Mucosa of descending colon (tissue), 3 donors: ENCODE measurements at regions not wholly inside any gene's neighbourhood (a gene's known extent, or its start where the extent isn't known, plus 50 kb on each side); places are given as distances from the start of the nearest gene placed in this dataset.

Experiments
- ATAC-seq: fragments of 200-7000 bp; cut with Tn5 transposase; one replicate; pipeline ENCODE4 v1.9.1; 2020; ENCODE audit warnings: mild to moderate bottlenecking, moderate library complexity
- DNase-seq, 3 donors: peaks; one replicate each; pipeline ENCODE4 v3.0.0-alpha.2; 2020
- H3K36me3 ChIP-seq: fragments of 200-600 bp; one replicate; pipeline ENCODE4 v1.8.0; 2021; ENCODE audit warnings: low read depth, mild to moderate bottlenecking
- H3K4me1 ChIP-seq: fragments of 200-600 bp; one replicate; pipeline ENCODE4 v1.8.0; 2021; ENCODE audit warnings: low read depth, mild to moderate bottlenecking
- H3K4me3 ChIP-seq: fragments of 200-600 bp; one replicate; pipeline ENCODE4 v1.8.0; 2021; ENCODE audit warnings: mild to moderate bottlenecking
- H3K9me3 ChIP-seq: fragments of 200-600 bp; one replicate; pipeline ENCODE4 v1.8.0; 2021; ENCODE audit warnings: mild to moderate bottlenecking
- CTCF ChIP-seq: fragments of 200-600 bp; IDR thresholded peaks from one replicate; pipeline ENCODE4 v1.8.0; 2022; ENCODE audit warnings: antibody characterized with exemption, mild to moderate bottlenecking
- intact Hi-C, 2 donors: fragments of 100-400 bp; cut with DNase I in 1 of 2; cut with micrococcal nuclease in 1 of 2; formaldehyde crosslinking; loops; one replicate each; pipeline versions ENCODE4 v1.11.0 to v1.11.1; 2022; cut with DNase I, micrococcal nuclease
- donor health status: DM: no; HTN: no; CAD: no; lungs with moderate emphysema.
- donor health status: DM: no; HTN: no; CAD: no.
- donor health status: DM: no; HTN: yes; CAD: no.

DNA sequence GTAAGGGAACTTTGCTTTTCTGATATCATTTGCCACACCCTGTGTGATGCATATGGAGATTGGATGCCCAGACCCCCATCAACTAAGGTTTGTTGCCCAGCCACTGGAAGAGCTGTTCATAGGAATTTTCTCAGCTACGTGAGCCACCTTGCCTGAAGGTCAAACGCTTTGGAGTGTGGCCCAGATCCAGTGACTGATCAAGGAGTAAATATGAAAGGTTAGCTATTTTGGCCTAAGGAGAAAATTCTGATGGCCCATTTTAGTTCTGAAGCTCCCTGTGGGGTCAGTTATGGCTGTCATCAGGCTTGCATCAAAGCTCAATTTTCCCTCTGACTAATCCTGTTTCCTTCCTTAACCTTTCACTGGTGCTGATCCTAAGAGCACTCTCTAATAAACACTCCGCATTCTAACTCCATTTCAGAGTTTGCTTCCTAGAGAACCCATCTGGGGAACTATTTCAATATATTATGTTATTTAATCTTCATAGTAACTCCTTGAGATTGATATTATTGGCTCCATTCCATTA is 407.7 kb downstream of the SPRY1 start:
- Histone ChIP-seq H3K4me1 (no peaks in the 10 kb centered on the region), H3K36me3 (no peaks in the 10 kb centered on the region), H3K4me3 (no peak overlapping the region), H3K9me3 (no peaks in the 10 kb centered on the region)
- no peak for TF ChIP-seq CTCF
- intact Hi-C loops: no loop called here
- ATAC-seq (no peak), DNase-seq (no peak)

DNA sequence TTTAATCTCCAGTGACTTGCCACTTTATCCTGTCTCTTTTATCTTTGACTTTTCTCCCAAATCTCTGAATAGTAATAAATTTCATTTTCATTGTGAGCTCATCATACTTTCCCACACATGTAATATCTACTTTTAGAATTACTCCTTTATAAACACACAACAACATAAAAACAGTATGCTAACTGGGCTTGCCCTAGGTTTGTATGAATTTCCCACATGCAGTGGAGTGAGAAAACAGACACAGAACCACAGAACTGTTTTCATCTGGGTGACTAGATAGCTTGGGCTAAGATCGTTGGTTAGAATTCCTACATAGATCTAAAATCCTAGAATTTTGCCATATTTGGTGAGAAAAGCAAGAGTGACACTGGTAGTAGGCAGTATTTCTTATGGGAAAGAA is 409.5 kb downstream of the SPRY1 start:
- intact Hi-C loops: no loop called here
- no peaks in the 10 kb centered on the region for H3K36me3 ChIP-seq
- DNase-seq (no peak), ATAC-seq (no peak)
- TF ChIP-seq CTCF: no peak
- no peaks in the 10 kb centered on the region for H3K4me1 ChIP-seq
- H3K9me3 ChIP-seq: no peaks in the 10 kb centered on the region
- no peak overlapping the region for H3K4me3 ChIP-seq

DNA sequence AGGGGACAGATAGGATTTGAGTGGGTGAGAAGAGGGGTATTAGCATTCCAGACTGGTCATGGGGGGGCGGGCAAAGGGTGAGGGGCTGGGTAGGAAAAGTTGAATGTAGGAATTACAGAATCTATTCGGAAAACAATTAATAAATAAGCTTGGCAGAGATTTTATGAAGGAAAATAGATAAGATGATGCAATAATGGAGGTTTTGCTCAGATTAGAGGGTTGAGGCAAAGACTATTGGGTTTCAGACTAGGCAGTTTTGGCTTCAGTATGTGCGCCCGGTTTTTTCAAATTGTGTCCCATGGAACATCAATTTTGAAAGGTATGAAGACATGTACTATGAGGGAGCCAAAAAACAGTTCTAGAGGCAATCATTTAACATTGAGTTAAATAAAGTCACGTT is 410.6 kb downstream of the SPRY1 start:
- no peak for DNase-seq
- intact Hi-C loops: no loop called here
- no peaks in the 10 kb centered on the region for H3K4me1 ChIP-seq
- no peaks in the 10 kb centered on the region for H3K9me3 ChIP-seq
- no peak overlapping the region for H3K4me3 ChIP-seq
- H3K36me3 ChIP-seq: no peaks in the 10 kb centered on the region
- TF ChIP-seq CTCF: no peak
- ATAC-seq: no peak

DNA sequence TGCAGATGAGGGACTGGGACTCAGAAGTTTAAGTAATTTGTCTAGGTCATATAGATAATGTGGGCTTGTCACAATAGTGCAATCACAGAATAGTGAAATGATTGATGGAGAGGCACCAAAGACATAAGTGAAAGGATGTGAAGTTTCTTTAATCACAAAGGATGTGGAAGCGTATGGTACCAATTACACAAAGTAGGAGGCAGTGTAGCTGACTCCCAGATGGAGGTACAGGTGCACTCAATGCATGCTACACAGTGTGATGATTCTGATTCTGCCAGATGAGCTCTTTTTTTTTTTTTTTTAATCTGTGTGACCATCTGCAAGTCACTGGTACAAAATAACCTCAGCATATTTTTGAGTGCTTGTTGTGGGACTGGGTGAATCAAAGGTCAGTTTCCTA is 411.3 kb downstream of the SPRY1 start:
- Histone ChIP-seq H3K4me3 (no peak overlapping the region), H3K36me3 (no peaks in the 10 kb centered on the region), H3K9me3 (no peaks in the 10 kb centered on the region), H3K4me1 (no peaks in the 10 kb centered on the region)
- intact Hi-C loops: no loop called here
- ATAC-seq (no peak), DNase-seq (no peak)
- no peak for TF ChIP-seq CTCF

DNA sequence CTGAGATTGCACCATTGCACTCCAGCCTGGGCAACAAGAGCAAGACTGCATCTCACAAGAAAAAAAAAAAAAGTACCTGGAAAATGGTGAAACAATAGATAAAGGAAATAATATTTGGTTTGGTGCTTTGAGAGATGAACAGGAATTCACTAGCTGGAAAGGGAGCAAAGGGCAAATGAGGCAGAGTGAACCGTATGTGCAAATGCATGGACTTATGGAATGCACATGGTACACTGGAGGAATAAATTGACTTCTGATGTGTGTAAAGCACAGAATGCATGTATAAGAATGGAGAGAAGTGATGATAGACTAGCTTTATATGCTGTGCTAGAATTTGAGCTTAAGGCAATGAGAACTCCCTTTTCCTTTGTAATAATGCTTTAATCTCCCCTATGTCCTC is 413.3 kb downstream of the SPRY1 start:
- no peak for TF ChIP-seq CTCF
- H3K4me3 ChIP-seq: no peak overlapping the region
- ATAC-seq (no peak), DNase-seq (no peak)
- intact Hi-C loops: no loop called here
- no peaks in the 10 kb centered on the region for H3K4me1 ChIP-seq
- no peaks in the 10 kb centered on the region for H3K9me3 ChIP-seq
- no peaks in the 10 kb centered on the region for H3K36me3 ChIP-seq

DNA sequence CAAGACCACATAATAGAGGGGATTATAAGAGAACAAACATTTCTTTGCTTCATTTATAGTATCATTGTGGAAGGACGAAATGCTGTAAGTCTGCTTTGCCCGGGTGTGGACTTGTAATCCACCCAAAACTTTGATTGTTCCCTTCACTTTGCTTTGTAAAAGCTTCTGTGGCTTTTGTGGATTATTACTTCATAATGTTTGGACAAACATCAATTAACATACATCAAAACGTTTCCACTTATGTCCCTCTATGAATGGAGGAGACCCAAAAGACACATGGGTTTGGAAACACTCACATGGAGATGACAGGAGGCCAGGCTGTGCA is 415.4 kb downstream of the SPRY1 start:
- ATAC-seq: no peak

More for the DNA sequence above, 415.4 kb downstream of the SPRY1 start:
- no peaks in the 10 kb centered on the region for H3K36me3 ChIP-seq
- intact Hi-C loops: no loop called here
- no peak for TF ChIP-seq CTCF
- no peaks in the 10 kb centered on the region for H3K9me3 ChIP-seq
- DNase-seq: no peak
- H3K4me1 ChIP-seq: no peaks in the 10 kb centered on the region
- H3K4me3 ChIP-seq: no peak overlapping the region
